CD1c-positive myeloid dendritic cell (primary cell): ENCODE measurements at regions not wholly inside any gene's neighbourhood (a gene's known extent, or its start where the extent isn't known, plus 50 kb on each side); places are given as distances from the start of the nearest gene placed in this dataset.
"Not testable (repeated sequence)": the region's sequence is repeated elsewhere in the genome, so short reads cannot be mapped to it uniquely, and the experiment has no call there.

Source experiments
- DNase-seq: peaks from one replicate; pipeline ENCODE4 v3.0.0-alpha.2; 2016; ENCODE audit errors: extremely low spot score

DNA sequence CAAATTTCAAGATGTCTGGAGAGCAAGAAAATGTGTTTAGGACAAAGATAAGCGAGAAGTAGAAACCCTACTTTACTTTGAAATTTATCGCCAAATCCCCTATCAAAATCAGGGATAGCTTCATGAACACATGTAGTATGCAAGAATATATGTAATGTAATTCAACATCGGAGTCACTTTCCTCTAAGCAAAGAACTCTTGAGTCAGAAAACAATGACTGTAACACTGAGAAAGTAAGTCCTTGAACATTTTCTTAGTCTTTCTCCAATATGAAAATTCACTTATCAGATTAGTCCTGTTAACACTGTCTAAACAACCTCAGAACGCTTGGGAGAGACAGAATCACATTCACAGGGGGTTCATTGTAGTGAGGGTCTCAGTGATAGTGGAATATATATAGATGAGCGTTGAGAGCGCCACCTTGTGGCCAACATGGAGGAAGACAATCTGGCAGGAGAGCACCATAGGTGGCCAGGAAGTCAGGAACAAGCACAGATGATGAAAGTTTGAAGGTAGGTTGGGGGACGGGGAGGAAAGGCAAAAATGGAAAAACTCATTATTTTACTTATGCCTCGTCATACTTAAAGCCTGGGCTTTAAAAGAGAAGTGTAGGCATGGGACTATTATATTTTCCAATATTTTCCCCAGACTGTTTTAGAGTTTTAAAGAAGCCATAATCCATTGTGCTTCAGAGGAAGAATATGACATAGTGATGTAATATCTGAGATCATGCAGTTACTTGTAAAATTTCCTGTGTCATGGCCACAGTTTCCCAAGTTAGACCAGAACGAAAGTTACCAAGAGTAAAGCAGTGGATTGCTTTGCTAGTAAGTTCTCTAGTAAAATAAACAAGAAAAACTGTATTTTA is 115.5 kb upstream of the GNAI1 start:
- DNase-seq, result peak; percentile 47

DNA sequence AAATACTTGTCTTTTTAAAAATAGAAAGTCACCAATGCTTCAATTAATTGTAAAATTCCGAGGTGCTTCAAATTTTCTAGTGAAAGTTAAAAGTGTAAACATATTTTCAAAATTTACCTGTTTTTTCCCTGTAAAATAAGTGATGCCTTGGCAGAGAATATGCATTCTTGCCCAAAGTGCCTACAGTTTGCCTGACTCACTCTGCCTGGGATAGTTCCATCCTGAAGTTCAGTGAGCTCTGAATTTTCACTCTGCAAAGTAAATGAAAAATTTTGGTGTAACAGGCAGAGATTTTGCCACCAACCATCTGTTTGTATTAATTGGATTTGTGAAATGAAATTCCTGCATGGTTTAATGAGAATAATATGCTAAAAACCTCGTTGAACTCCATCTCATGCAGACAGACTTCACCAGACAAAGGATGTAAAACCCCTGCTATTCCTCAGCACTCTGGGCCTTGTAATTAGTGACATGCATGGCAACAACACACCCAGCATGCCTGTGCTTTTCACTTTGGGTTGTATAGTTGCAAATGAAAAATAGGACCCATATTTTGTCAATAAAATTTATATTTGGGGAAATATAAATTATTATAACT is 117.4 kb upstream of the GNAI1 start:
- DNase-seq, result no peak

DNA sequence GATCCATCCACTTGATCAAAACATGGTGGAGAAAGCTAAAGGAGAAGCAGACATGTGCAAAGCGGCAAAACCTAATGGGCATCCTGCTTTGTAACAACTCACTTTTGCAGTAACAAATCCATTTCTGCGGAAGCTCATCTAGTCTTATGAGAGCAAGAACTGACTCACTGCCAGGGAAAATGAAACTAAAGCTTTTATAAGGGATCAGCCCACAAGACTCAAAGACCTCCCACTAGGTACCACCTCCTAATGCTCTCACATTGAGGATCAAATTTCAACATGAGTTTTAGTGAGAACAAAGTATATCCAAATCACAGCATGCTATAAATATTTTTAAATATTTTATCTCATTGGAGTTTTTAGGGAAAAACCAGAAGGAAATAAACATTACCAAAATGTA is 120.1 kb upstream of the GNAI1 start:
- DNase-seq, result no peak

DNA sequence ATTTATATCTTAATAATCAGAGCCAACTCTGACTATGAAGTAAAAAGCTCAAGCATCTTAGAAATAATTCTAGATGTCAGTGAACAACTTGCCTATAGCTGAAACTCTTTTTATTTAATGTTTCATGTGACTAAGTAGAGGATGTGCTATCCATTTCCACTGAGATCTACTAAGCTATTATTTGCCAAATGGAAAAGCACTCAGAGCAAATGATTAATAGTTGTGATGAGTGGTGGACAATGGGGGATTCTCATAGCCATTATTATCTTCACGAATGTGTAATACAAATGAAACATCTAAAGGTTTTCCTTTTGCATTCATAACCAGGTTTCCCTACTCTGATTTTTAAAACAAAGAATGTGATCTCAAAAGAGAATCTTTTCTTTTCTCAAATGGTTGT is 126.6 kb upstream of the GNAI1 start:
- DNase-seq, result no peak

DNA sequence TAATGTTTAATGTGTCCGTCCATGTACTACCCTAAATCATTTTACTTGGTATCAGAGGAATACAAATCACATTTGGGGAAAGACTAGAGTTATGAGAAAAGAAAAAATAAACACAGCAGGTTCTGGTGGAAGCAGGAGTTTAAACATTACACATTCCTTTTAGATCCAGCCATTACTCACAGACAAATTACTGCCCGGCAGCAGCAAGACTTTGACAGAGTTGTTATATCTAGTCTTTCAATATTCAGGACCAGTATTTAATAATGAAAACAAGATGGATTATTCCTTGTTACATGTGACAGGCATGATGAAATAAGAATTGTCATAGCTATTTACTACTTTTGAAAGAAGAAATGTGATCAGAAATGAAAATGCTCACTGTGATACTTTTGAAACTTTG is 131.8 kb upstream of the GNAI1 start:
- no peak for DNase-seq

DNA sequence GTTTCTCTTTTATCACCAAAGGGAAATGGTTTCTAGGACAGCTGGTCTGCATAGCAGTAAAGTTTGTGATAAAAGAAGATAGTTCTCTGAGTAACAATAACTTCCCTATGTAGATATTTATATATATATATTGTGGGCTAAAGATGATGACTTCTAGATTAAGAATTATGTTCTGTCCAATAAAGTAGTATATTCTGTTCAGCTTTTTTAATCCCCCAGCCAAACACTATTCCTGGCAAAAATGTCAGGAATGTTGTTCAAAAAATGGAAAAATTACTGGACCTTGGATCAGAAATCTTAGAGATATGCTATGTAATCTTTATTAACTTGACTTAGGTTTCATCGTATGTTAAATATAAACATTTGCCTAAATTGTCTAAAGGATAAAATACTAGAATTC is 136.3 kb upstream of the GNAI1 start:
- no peak for DNase-seq

DNA sequence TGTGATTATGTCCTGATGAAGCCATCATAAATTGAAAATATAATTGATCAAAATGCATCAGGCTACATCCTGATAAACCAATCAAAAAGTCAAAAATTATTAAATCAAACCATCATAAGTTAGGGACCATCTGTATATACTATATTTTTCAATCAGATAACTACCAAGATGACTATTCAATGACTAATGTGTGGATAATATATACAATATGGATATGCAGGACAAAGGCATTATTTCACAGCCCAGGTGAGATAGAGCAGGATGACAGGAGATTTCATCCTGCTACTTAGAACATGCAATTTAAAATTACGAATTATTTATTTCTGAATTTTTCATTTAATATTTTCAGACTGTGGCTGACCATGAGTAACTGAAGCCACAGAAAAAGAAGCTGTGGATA is 137.3 kb upstream of the GNAI1 start:
- no peak for DNase-seq

DNA sequence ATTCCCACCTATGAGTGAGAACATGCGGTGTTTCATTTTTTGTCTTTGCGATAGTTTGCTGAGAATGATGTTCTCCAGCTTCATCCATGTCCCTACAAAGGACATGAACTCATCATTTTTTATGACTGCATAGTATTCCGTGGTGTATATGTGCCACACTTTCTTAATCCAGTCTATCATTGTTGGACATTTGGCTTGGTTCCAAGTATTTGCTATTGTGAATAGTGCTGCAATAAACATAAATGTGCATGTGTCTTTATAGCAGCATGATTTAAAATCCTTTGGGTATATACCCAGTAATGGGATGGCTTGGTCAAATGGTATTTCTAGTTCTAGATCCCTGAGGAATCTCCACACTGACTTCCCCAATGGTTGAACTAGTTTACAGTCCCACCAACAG is 138.9 kb upstream of the GNAI1 start:
- not testable (repeated sequence) for DNase-seq

DNA sequence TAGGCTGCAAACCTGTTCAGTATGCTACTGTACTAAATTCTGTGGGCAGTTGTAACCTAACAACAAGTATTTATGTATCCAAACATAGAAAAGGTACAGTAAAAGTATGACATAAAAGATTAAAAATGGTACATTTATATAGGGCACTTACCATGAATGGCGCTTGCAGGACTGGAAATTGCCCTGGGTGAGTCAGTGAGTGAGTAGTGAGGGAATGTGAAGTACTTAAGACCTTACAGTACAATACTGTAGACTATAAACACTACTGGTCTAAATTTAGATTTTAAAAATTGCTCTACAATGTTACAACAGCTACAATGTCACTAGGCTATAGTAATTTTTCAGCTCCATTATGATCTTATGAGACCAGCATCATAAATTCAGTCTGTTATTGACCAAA is 146.0 kb upstream of the GNAI1 start:
- no peak for DNase-seq

DNA sequence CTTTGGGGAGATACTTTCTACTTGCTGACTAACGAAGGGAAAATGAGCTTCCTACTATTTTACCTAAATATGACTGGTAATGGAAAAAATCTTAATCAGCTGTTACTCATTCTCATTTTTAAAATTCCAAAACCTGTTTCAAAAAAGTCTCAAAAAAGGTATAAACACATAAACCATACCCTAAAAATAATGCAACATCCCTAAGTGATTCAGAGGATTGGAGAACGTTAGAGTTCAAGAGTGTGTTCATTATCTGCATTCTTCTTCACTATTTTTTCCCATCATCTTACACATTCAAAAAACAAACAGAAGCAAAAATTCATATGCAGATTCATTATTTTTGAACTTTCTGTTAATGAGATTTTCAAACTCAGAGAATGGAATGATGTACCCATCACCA is 150.4 kb upstream of the GNAI1 start:
- DNase-seq, result no peak

DNA sequence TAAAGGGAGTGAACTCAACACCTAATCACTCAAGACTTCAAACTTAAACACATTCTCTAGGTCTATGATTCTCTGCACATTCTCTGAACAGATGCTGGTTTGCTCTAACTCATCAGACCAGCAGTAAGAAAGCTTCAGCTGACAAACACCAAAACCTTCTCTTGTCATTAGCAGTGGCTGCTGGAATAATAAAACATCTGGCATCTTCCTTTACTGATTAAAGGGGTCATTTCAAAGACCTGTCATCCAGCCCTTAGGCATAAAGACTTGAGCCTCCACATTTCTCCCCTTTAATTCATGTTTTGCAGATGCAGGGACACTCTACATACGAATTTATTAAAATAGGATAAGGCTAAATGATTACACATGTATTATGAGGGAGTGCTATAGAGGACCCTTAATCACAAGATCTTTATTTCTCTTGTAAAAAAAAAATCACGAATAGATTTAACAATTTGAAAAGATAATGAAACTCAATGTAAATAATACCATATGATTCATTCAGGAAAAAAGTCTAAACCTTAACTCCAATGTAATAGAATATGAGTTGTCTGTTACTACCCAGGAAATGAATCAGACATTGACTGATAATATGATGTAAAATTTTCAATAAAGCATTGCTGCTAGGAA is 152.4 kb upstream of the GNAI1 start:
- DNase-seq, result no peak

DNA sequence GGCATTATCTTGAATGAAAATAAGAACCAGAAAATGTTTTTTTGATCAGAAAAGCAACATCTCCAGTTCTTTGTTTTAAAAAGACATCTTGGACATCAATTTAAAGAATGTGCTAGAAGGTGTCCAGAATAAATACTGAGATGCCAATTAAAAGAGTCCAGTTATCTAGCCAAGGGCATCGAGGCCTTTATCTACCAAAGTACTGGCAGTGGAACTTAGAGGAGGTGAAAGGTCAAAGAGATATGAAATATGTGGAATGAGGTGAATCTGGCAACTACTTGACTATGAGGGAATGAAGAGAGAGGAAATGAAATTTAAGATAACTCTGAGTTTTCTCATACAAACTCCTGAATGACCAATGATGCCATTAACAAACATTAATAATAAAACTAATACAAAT is 154.3 kb upstream of the GNAI1 start:
- DNase-seq, result no peak

DNA sequence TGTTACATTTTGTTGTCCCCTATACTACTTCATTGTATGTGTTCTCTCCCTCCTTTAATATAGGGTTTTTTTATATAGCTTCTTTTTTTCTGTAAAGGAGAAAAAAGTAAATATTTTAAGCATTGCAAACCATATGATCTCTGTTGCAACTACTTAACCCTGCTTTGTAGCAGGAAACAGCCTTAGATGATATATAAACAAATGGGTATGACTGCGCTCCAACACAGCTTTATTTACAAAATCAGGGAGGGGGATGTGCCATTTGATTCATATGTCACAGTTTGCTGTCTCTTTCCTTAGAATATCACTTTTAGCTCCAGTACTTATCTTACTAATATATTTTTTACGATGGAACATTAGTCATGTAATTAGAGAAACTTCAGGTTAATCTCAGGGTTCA is 155.2 kb upstream of the GNAI1 start:
- DNase-seq, result no peak

DNA sequence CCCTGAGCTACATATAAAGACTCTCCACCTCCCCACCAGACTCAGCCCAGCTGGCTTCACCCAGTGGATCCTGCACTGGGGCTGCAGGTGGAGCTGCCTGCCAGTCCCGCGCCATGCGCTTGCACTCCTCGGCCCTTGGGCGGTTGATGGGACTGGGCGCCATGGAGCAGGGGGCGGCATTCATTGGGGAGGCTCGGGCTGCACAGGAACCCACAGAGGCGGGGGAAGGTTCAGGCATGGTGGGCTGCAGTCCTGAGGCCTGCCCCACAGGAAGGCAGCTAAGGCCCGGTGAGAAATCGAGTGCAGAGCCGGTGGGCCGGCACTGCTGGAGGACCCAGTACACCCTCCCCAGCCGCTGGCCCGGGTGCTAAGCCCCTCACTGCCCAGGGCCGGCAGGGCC is 157.2 kb upstream of the GNAI1 start:
- no peak for DNase-seq

DNA sequence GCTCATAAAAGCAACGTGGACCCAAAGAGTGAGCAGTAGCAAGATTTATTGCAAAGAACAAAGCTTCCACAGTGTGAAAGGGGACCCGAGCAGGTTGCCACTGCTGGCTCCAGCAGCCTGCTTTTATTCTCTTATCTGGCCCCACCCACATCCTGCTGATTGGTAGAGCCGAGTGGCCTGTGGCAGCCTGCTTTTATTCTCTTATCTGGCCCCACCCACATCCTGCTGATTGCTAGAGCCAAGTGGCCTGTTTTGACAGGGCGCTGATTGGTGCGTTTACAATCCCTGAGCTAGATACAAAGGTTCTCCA is 158.0 kb upstream of the GNAI1 start:
- DNase-seq, result not testable (repeated sequence)

DNA sequence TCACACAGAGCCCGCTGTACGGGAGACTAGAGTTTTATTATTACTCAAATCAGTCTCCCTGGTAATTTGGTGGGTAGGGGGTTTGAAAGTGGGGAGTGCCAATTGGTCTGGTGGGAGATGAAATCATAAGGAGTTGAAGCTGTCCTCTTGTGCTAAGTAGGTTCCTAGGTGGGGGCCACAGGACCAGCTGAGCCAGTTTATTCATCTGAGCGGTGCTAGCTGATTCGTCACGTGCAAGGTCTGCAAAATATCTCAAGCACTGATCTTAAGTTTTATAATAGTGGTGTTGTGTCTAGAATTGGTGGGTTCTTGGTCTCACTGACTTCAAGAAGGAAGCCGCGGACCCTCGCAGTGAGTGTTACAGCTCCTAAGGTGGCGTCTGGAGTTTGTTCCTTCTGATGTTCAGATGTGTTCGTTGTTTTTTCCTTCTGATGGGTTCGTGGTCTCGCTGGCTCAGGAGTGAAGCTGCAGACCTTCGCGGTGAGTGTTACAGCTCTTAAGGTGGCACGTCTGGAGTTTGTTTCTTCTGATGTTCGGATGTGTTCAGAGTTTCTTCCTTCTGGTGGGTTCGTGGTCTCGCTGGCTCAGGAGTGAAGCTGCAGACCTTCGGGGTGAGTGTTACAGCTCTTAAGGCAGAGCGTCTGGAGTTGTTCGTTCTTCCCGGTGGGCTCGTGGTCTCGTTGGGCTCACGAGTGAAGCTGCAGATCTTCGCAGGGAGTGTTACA is 158.5 kb upstream of the GNAI1 start:
- DNase-seq, result not testable (repeated sequence)

DNA sequence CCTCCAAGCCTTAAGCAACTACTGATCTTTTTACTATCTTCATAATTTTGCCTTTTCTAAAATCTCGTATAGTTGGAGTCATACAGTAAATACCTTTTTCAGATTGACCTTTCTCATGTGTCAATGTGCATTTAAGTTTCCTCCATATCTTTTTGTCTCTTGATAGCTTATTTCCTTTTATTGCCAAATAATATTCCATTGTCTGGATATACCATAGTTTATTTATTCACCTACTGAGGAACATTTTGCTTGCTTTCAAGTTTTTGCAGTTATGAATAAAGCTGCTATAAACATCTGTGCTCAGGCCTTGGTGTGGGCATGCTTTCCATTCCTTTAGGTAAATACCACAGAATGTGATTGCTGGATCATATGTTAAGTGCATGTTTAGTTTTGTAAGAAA is 161.2 kb upstream of the GNAI1 start:
- no peak for DNase-seq

DNA sequence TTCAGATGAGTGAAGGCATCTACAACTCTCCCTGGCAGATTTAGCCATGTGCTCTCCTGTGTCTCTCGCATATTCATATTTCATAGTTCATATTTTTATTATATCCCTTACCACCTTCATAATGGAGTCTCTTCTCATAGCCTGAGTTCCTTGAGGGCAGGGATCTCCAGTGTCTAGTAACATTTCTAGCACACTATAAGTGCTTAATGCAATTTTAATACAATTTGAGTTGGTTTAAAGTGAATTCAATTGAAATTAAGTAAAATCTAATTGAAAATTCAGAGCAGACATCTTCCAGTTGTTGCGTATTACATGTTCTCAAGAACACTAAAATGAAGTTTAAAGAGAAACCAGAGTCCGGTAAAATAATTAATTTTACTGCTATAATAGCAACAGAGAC is 163.6 kb upstream of the GNAI1 start:
- no peak for DNase-seq

DNA sequence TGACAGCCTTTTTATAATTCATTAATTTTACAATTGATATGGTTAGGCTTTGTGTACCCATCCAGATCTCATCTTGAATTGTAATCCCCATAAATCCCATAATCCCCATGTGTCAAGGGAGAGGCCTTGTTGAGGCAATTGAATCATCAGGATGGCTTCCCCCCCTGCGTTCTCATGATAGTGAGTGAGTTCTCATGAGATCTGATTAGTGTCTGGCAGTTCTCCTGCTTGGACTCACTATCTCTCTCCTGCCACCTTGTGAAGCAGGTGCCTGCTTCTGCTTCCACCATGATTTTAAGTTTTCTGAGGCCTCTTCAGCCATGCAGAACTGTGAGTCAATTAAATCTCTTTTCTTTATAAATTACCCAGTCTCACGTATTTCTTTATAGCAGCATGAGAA is 165.7 kb upstream of the GNAI1 start:
- DNase-seq, result no peak

DNA sequence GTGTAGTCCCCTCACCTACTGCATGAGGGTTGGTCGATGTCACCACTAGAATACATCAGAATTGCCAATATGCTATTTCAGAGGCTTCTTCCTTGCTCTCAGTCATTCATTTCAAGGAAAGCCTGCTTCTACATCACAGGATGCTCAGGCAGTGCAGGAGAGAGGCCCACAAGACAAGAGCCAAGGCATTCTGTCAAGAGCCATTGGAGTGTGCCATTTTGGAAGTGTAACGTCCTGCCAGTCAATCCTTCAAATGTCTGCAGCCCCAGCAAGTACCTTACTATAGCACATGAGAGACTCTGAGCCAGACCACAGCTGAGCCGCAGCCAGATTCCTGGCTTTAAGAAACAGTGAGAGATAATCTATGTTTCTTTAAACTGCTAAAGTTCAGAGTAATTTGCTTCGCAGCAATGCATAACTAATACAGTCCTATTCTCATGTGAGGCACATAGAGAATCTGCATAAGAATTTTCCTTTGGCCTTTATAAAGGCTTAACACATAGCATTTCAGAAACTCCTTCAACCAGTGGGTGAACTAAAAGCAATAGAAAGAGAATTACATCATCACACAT is 166.5 kb upstream of the GNAI1 start:
- DNase-seq, result no peak

DNA sequence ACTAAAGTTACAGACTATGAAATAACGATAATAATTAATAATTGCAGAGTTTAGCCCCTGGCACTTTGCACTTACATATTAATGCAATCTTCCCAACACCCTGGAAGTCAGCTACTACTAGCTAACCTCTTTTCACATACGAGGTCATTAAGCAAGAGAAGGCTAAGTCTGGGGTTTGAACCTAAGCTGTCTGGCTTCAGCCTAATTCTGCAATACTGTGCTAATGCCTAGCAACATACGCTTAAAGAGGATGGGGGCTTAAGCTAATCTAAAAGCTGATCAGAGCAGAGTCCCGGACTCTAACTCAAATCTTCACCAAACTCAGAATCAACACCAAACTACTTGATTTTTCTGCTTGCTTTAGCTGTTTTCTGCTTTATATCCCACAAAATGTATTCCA is 168.7 kb upstream of the GNAI1 start:
- no peak for DNase-seq

DNA sequence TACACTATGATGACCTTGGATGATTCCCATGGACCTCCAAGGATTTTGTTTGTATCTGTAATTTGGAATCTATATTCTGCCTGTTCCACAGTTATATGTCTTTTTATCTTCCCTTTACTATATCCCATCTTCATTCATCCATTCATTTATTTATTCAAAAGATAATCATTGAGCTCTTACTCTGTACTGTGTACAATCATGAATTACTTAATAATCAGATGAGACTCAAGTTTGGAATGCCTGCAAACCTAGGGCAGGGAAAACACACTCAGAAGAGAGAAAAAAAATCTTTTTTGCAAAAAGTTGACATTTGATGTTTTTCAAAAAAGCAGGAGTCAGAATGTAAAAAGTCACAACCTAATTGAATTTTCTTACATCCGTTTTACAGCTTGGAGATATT is 170.2 kb upstream of the GNAI1 start:
- no peak for DNase-seq
